Stimulated activated CD4-positive, alpha-beta T cell treated with anti-CD3 and anti-CD28 coated beads, Interleukin-4, amount 100 ng/mL, for 4 hours (primary cell): ENCODE measurements at regions not wholly inside any gene's neighbourhood (a gene's known extent, or its start where the extent isn't known, plus 50 kb on each side); places are given as distances from the start of the nearest gene placed in this dataset.

Source experiments
- DNase-seq, 2 experiments: peaks; one replicate each; pipeline ENCODE4 v3.0.0-alpha.2; 2020

DNA sequence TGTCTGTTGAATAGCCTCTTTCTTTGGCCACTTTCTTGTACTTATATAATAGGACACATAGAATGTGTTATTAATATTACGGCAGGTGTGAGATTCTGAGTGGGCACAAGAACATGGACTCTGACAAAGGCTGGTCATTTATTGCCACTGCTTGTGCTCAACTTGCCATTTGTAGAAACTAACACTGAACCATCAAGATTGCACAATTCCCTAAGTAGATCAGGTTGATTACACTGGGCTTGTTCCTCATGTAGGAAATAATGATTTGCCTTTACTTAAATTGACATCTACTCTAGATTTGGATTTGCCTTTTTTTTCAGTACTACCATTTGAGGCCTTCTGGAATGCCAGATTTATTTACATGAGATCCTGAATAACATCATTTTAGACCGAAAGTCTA lies 342.7 kb upstream of the CWC22 start:
- DNase-seq, result no peak

DNA sequence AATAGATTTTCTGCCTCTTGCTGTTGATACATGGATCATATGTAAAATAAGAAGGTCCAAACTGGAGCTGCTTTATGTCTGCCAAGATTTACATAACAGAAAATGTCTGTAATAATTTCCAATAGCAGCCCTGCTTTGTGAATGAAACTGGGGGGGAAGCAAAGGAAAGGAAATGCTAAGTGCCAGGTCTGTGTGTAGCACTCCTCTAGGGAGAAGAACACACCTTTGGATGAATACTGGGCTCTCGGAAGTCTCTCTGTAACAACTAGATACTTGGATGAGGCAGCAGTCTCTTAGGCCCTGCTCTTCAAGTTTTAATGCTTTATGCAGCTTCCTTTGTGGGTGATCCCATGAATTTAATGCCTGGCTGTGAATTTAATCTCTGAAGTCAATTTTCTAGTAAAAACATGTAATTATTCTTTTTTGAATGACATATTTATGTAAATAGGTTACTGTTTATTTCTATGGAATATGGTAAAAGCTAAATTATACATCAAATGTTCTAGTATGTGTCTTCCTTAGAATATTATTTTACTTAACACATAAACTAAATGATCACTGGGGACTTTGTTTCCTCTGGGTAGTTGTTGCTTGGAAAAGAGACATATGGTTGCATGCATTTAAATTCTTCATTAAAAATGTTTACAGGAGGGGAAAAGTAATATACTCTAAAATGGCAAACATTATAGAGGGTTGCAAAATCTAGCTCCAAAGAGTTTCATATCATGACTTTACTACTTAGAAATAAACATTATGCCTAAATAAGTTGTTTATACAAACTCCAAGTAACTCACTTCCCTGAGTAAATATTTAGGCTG lies 336.6 kb upstream of the CWC22 start:
- DNase-seq, result no peak

DNA sequence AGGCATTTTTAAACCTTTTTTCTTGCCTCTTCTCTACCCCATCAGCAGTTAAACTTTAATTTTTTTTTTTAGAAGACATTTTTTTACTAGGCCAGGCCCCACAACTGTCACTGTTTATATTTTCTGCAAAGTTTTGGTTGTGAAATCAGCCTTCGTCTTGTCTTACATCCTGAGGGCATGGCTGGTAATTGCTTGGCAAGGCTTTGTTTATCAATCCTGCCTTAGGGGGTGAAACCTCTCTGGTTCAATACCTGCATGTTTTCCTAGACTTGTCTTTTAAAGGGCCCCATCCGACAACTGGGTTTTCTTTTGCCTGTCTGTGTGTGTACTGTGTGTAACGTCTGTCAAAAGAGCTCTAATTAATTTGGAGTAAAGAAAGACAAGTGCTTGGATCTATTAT lies 330.0 kb upstream of the CWC22 start:
- DNase-seq, result no peak

DNA sequence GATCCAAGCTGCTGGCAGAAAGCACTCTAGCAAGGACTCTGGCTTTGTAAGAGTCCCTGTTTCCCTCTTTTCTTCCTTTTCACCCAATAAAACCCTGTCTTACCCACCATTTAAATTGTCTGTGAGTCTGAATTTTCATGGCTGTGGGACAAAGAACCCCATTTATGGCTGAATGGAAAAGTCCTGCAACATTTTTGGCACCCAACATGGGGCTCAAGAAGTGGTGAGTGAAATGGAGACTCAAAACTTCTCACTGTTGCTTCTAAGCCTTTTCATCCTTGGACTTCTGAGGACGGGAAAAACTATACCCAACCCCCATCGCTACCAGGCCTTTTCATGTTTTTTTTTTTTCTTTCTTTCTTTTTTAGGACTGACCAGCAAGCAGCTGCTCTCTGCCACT lies 329.5 kb upstream of the CWC22 start:
- no peak for DNase-seq

DNA sequence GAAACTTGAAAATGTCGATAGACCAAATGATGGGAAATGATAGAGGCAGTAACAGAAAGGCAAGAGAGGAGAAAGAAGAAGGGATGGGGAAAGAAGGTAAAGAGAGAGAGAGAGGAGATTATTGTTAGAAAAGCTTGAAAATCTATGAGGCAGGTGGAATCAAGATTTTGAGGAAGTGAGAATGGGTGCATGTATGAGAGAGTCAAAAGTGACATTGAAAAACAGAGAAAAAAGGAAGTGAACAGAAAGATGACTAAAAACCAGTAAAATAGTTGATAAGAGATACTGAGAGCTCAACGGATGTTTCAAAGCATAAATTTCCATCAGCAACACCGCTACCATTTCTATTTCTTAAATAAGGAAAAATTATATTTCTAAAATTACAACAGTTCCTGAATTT lies 327.4 kb upstream of the CWC22 start:
- no peak for DNase-seq

DNA sequence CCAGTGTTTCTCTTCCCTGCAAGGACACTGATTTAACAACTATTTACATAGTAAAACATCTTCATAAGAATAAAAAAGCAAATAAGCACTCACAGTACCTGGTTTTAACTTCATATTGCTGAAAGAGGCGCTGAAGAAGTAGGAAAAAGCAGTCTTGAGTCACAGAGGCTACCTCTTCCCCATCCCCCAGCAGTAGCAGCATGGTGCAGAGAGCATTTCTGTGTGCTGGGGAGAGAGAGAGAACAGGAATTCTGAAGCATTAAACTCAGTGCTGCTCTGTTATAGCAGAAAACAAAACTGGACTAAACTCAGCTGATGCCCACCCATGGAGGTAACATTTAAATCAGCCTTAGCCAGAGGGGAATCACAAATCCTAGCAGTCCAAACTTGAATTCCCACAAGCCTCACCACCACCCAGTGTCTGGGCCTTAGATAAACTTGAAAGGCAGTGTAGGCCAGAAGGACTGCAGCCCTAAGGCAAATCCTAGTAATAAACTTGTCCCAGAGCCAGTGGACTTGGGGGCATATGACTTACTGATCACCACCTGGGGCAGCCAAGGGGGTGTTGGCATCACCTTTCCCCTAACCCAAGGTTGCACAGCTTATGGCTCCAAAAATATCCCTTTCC lies 321.8 kb upstream of the CWC22 start:
- no peak for DNase-seq

DNA sequence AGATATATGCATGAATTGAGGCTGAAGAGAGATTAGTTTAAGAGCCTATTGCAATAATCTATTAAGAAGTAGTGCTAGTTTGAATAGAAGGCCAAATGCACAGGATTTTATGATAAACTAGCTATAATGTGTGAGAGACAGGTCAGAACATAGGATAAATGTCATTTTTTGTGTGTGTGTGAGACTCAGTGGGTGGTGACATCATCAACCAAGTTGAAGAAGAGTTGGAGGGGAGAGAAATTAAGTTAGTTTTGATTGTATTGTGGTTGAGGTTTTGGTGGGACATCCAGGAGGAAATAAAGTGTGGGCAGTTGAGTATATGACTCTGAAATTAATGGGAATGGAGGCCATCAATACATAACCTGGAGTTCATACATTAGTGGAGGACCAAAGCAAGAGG lies 320.1 kb upstream of the CWC22 start:
- no peak for DNase-seq

DNA sequence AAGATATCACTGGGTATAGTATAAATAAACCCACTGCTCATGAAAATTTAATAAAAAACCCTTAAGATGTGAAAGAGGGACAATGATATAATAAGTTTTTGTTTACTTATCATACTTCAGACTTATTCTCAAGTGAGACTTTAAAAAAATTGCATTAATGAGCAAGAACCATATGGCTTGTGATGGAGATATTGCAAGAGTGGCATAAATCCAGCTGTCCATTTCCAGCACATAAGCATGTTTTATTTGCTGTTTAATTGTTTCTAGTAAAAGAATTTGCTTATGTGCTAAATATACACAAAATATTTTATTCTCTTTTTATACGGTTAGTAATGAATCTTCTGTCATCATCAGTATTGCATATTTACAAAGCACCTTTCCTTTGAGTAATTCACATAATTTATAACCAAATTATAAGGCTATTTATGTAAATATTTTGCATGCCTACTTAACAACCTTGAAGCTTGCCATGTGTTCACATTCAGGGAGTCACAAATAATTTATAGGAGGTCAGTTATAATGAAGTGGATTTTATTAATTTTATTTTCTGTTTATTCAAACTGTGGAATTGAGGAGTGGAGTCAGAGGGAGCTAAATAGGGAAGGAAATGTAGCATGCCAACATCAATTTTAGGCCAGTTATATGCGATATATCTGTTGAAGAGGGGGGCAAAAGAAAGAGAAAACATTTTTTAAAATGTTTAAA lies 318.5 kb upstream of the CWC22 start:
- DNase-seq, result no peak

DNA sequence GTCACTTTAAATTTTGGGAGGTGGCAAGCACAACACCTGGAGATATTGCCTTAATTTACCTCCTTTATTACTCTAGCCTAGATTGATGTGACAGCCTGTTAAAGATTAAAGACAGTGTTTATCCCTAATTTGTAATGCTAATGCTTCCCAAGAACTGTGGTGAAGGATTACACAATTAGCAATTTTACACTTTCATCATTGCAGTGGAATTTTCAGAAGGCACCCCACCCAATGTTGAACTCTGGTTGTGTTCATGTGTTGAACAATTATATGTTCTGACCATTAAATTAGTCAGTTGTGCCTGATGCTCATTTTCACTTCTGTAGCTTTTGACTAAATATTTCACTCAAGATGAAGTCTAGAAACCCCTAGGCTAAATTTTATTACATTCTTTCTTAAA lies 317.1 kb upstream of the CWC22 start:
- DNase-seq, result no peak

DNA sequence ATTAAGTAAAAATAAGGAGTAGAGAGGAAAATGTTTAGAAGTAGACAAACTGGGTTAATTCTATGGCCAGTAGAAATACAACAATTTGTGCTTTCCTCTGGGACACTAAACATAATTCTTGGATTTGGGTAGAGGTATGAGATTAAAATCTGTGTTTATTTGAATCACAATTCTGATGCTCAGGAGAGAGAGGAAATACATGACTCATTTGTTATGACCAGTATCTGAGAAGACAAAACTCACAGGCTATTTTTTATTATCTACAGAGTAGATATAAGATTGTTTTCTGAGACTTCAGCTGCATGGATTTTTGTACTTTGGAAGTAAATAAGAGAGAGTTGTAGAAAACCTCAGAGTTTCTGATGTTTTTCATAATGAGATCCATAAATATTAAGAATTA lies 315.7 kb upstream of the CWC22 start:
- no peak for DNase-seq

DNA sequence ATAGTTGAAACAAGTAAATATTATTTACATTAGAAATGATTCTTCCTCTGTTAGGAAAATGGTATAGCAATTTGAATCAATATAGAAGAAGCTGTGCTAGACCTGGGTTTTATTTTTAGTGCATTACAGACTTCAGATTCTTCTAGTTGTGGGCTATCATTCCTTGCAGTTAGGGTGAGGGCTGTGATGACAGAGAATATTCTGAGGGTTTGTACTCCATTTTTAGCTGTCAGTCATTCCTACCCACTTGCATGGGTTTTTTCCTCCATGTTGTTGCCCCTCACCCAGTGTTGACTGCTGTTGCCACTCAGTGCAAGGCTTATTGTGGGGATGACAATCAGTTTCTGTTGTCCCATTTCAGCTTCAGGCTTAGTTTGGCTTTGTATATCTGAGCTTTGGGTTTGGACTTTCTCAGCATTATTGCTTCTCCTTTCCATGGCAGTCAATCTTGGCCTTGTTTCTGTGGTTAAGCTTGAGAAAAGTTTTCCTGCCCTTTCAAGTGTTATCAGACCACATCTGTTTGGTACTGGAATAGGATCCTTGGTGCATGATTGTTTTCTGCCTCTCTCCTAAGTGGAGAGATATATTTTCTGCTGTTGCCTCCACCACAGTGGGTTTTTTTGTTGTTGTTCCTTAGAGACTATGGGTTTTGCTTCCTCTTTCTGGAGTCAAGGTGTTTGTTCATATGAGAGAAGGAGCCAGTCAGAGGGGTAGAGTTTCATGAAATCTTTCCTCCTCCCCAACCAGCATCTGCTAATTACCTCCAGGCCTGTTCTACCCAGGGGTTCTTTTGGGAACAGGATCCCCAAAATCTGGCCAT lies 312.7 kb upstream of the CWC22 start:
- no peak for DNase-seq

DNA sequence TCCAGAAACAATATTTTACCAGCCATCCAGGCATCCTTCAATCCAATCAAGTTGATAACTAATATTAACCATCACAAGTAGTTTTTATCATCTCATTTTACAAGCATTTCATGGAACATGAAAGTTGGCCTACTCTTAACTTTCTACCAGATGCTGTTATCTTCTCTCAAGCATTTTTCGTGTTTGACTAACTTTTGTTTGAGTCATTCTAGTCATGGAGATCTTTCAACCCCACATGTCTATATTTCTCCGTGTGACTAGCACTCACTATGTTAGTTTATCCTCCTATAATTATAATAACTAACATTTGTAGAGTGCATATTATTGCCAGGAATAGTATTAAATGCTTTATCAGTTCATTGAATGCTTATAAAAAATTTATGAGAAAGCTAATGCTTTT lies 307.0 kb upstream of the CWC22 start:
- no peak for DNase-seq

DNA sequence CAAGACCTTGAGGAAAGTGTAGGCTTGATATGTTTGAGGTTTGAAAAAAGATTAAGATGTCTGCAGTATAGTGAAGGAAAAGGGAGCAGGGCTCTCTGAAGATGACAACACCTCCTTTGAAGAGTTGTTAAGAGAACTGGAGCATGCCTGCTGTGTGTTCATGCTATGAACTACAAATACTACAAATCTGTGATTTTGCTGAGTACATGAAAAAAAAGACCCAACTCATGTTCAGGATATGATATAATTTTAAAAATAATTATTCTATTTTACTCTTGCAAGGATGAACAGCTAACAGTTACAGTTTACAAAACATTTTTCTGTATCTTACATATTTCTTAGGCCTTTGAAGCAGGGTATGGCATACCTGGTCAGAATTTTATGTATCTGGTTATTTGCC lies 305.4 kb upstream of the CWC22 start:
- no peak for DNase-seq

DNA sequence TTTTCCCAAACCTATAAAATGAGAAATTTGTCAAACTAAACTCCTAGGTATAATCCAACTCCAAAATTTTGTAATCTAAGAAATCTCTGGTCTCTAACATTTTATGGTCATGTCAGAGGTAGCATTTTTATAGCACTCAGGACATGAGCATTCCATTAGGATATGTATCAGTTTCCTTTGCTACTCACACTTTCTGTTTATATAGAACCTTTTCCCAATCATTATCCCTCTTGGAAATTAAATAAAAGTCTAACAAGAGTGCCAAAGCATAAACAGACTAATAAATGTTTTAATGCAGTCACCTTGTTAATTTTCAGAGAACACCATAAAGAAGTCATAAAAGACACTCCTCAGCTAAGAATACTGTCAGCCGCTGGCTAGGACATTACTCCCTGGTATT lies 300.0 kb upstream of the CWC22 start:
- no peak for DNase-seq

DNA sequence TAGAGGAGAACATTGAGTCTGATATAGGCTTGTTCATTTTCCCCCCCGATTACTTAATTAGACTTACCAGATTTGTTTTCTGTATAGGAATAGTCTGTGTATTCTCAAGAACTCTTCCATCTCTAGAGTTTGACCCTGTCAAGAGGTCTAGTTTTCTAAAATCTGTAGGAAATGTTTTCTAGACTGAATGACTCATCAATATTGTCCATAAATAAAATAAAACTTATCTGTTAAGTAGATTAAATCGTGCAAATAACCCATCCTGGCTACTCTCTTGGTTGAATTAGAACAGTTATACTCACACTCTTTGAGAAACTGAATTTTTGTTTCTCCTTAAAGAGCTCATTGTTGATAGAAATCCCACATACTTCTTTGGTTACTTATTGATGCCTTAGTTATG lies 299.2 kb upstream of the CWC22 start:
- no peak for DNase-seq

DNA sequence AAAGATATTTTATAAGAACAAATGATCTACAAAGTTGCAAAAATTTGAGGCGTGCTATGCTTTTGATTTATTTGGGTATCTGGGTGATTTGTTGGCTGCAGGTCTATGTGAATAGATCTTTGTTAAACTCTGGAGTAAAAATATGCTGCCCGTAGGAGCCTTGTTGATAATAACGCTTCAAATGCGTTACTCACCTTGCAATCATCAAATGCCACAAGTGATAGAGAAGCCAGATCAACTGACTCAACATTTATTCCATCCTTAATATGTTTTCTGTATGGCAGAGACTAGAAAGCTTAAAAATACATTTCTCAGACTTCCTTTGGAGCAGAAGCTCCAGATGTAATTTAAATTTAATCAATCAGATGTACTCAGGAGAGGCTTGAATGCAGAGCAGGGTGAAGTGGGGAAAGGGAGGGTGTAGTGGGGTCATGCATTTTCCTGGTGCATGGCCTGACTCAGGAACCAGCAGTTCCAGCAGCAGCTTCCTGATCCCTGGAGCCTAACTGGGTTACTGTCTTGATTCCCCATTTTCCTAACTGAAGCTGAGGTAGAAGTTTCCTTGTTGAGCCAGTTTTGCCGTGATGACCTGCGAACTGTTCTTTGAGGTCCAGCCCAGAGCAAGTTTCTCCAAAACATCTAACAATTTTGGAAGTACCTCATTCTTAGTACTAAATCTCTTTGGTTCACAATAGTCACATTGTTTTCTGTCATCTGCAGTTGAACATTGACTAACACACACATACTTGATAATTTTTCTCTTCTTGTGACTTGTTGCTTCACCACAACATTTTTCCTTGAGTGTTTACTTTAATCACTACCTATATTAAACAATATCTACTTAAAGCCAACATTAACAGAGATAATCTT lies 284.7 kb upstream of the CWC22 start:
- DNase-seq, result no peak

DNA sequence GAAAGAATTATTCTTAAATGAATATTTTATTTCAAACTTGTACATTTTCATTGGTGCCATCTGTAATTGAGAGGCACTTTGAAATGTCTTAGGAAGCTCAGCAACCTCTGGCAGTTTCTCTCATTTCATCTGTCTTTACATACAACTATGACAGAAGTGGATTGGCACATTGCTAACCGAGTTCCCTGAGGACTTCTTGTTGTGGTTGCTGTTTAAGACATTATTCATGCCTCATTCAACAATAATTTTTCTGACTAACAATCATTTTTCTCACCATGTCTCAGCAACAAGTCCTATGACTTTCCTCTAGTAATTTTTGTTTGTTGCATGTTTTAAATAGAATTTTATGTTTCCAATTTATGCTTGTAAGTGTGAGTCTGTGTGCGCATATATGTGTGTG lies 284.0 kb upstream of the CWC22 start:
- DNase-seq, result no peak

DNA sequence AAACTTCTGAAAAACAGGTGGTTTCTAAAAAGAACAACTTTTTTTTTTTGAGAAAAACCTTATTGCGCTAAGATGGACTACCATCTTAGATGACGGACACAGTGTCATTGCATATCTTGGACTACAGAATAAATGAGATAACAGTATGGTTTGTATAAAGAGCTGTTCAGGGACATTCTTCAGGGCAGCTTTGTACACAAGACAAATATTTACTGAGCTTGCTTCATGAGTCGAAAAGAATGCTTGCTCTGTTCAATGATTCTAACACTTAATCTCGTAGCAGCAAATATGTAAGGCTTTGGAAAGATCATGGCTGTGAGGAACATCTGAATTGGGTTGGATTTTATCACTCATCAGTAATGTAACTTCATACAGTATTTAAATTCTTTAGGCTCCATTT lies 282.5 kb upstream of the CWC22 start:
- DNase-seq, result no peak

DNA sequence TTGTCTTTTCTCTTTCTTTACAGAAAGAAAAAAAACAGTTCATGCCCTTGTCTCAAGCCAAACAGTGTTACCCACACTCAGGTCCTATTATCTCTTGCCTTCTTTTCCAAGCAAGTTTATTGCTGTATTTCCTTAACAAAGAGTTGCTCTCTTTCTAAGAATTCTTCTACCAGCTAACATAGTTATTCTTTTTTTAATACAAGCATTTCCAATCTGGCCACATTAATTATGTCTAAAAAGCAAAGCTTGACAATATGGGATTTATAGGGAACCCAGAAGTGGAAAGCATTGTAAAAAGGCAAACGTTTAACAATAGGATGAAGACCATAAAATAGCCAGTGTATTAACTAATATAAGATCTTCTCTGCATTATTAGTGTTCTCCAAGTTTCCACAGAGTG lies 272.5 kb upstream of the CWC22 start:
- DNase-seq, result no peak

DNA sequence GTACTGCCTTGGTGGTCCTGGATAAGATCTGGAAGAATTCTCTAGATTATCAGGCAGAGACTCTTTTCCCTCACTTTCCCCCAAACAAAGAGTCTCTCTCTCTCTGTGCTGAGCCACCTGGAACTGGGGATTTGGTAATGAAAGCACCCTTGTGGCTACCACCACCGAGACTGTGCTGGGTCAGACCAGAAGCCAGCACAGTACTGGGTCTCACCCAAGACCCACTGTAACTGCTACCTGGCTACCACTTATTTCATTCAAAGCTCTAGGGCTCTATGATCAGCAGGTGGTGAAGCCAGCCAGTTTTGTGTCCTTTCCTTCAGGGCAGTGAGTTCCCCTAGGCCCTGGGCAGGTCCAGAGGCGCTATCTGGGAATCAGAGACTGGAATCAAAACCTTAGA lies 269.6 kb upstream of the CWC22 start:
- no peak for DNase-seq

DNA sequence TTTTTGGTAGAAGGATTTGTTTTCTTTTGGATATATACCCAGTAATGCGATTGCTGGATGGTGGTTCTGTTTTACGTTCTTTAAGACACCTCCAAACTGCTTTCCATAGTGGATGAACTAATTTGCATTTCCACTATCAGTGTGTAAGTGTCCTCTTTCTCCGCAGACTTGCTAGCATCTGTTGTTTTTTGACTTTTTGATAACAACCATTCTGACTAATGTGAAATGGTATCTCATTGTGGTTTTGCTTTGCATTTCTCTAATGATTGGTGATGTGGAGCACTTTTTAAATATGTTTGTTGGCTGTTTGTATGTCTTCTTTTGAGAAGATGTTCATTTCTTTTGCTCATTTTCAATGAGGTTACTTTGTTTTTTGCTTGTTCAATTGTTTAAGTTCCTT lies 260.9 kb upstream of the CWC22 start:
- no peak for DNase-seq

DNA sequence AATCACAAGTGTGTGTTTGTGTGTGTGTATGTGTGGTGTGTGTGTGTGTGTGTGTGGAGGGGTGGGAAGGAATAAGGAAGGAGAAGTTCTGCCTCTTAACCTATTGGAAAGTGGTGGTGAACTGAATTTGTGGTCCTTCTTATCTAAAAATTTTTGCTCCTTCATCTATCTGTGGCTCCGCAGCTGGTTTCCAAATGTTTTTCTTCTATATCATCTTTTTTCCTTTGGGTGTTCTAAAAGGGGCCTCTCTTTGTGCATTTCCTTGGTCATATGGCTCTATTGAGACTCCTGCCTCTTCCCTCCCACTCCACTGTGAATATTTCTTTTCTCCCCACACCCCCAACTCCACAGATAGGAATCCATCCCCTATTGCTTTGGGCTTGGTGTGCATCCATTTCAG lies 254.9 kb upstream of the CWC22 start:
- no peak for DNase-seq
